Osteoblast (primary cell): ENCODE measurements at regions not wholly inside any gene's neighbourhood (a gene's known extent, or its start where the extent isn't known, plus 50 kb on each side); places are given as distances from the start of the nearest gene placed in this dataset.

ENCODE experiments used
- DNase-seq: peaks from one replicate; pipeline ENCODE4 v3.0.0; 2011; ENCODE audit warnings: low spot score, mixed read lengths; ENCODE audit not compliant: insufficient read length; ENCODE audit errors: missing footprints
- H2AFZ ChIP-seq: 2 replicates; pipeline ENCODE4 v1.6.0; 2011; ENCODE audit warnings: mild to moderate bottlenecking, low read length
- H3K27ac ChIP-seq: 2 replicates; pipeline ENCODE4 v1.5.1; 2011; ENCODE audit warnings: mild to moderate bottlenecking, low read depth, low read length, moderate library complexity
- H3K27me3 ChIP-seq: 2 replicates; pipeline ENCODE4 v1.6.0; 2012; ENCODE audit warnings: mild to moderate bottlenecking, control low read depth, inconsistent platforms, low read length, moderate library complexity; ENCODE audit not compliant: insufficient read depth
- H3K36me3 ChIP-seq: 2 replicates; pipeline ENCODE4 v1.5.1; 2011; ENCODE audit warnings: mild to moderate bottlenecking, low read length, control low read depth, moderate library complexity; ENCODE audit not compliant: insufficient read depth
- H3K4me1 ChIP-seq: 2 replicates; pipeline ENCODE4 v1.5.1; 2011; ENCODE audit warnings: mild to moderate bottlenecking, low read length, control low read depth, moderate library complexity; ENCODE audit not compliant: insufficient read depth
- H3K4me2 ChIP-seq: 2 replicates; pipeline ENCODE4 v1.6.0; 2011; ENCODE audit warnings: mild to moderate bottlenecking, low read length; ENCODE audit not compliant: insufficient read depth
- H3K4me3 ChIP-seq: fragments of 200-600 bp; sonication (generic); 3 replicates; pipeline ENCODE4 v1.5.1; 2012; ENCODE audit warnings: mild to moderate bottlenecking, low read length, inconsistent platforms; ENCODE audit not compliant: insufficient read depth
- H3K79me2 ChIP-seq: 2 replicates; pipeline ENCODE4 v1.6.0; 2012; ENCODE audit warnings: mild to moderate bottlenecking, low read length, control low read depth, inconsistent platforms; ENCODE audit not compliant: insufficient read depth
- H3K9me3 ChIP-seq: 2 replicates; pipeline ENCODE4 v1.5.1; 2011; ENCODE audit warnings: low read depth, low read length, control low read depth
- H4K20me1 ChIP-seq: 2 replicates; pipeline ENCODE4 v1.6.0; 2012; ENCODE audit warnings: mild to moderate bottlenecking, low read length, control low read depth; ENCODE audit not compliant: insufficient read depth
- TF ChIP-seq, protein P1 (sequence below): IDR thresholded peaks from 2 replicates; pipeline ENCODE4 v1.5.1; 2011; ENCODE audit warnings: mild to moderate bottlenecking, low read depth, low read length, moderate library complexity; ENCODE audit errors: extremely low read depth

DNA sequence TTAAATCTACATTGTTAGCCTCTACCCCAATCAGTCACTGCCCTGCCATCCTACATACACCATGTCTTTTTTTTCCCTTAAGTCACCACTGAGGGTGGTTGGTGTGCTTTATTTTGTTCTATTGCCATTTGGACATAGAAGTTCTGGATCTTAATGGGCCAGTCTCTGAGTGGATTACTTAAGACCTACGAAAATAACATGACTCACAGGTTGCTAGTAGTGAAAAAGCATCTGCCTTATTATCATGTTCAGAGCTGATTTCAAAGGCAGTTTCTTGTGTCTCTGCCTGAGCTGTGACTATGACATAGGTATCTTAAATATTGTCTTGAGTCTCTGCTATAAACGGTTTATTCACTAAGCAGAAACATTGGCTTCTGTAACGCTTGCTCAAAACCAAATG lies 410.8 kb downstream of the MDFIC start:
- no peak overlapping the region for H2AFZ ChIP-seq
- no peak overlapping the region for H3K4me3 ChIP-seq
- H3K79me2 ChIP-seq, result no peaks in the 10 kb centered on the region
- H3K9me3 ChIP-seq, result no peaks in the 10 kb centered on the region
- H3K4me1 ChIP-seq, result no peaks in the 10 kb centered on the region
- TF ChIP-seq, protein P1, sequence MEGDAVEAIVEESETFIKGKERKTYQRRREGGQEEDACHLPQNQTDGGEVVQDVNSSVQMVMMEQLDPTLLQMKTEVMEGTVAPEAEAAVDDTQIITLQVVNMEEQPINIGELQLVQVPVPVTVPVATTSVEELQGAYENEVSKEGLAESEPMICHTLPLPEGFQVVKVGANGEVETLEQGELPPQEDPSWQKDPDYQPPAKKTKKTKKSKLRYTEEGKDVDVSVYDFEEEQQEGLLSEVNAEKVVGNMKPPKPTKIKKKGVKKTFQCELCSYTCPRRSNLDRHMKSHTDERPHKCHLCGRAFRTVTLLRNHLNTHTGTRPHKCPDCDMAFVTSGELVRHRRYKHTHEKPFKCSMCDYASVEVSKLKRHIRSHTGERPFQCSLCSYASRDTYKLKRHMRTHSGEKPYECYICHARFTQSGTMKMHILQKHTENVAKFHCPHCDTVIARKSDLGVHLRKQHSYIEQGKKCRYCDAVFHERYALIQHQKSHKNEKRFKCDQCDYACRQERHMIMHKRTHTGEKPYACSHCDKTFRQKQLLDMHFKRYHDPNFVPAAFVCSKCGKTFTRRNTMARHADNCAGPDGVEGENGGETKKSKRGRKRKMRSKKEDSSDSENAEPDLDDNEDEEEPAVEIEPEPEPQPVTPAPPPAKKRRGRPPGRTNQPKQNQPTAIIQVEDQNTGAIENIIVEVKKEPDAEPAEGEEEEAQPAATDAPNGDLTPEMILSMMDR, result no peak
- DNase-seq, result no peak
- H4K20me1 ChIP-seq, result no peaks in the 10 kb centered on the region
- H3K36me3 ChIP-seq, result no peaks in the 10 kb centered on the region
- no peak overlapping the region for H3K4me2 ChIP-seq
- H3K27ac ChIP-seq, result no peak overlapping the region
- H3K27me3 ChIP-seq, result no peaks in the 10 kb centered on the region

GRCh38 chr7:115329006-115329405 lies 407.1 kb downstream of the MDFIC start:
- Histone ChIP-seq H4K20me1 (no peaks in the 10 kb centered on the region), H3K4me3 (no peak overlapping the region), H3K27ac (no peak overlapping the region), H3K79me2 (no peaks in the 10 kb centered on the region), H3K9me3 (no peaks in the 10 kb centered on the region), H3K27me3 (no peaks in the 10 kb centered on the region), H3K4me1 (no peaks in the 10 kb centered on the region), H3K4me2 (no peak overlapping the region), H3K36me3 (no peaks in the 10 kb centered on the region), H2AFZ (no peak overlapping the region)
- no peak for DNase-seq
- TF ChIP-seq, protein P1, result no peak

- no peaks in the 10 kb centered on the region for H3K79me2 ChIP-seq
- no peaks in the 10 kb centered on the region for H3K36me3 ChIP-seq
- no peak overlapping the region for H3K4me2 ChIP-seq
- no peak for DNase-seq
- no peaks in the 10 kb centered on the region for H3K27me3 ChIP-seq
- no peak overlapping the region for H3K4me3 ChIP-seq
- no peak overlapping the region for H3K27ac ChIP-seq
- no peaks in the 10 kb centered on the region for H3K9me3 ChIP-seq
- peak overlapping the region; percentile 20 for H2AFZ ChIP-seq
- no peaks in the 10 kb centered on the region for H4K20me1 ChIP-seq
- TF ChIP-seq, protein P1, result no peak
- no peaks in the 10 kb centered on the region for H3K4me1 ChIP-seq
These were observed 406.1 kb downstream of the MDFIC start for GRCh38 chr7:115328018-115328417.

- Histone ChIP-seq H3K27me3 (no peaks in the 10 kb centered on the region), H3K4me3 (no peak overlapping the region), H3K4me1 (no peaks in the 10 kb centered on the region), H3K4me2 (no peak overlapping the region), H2AFZ (no peak overlapping the region), H3K27ac (no peak overlapping the region), H4K20me1 (no peaks in the 10 kb centered on the region), H3K36me3 (no peaks in the 10 kb centered on the region), H3K79me2 (no peaks in the 10 kb centered on the region), H3K9me3 (no peaks in the 10 kb centered on the region)
- TF ChIP-seq, protein P1, result no peak
- no peak for DNase-seq
These were observed 405.4 kb downstream of the MDFIC start for GRCh38 chr7:115327326-115327725.
